Skeletal muscle tissue (tissue), 3 donors: ENCODE measurements at regions not wholly inside any gene's neighbourhood (a gene's known extent, or its start where the extent isn't known, plus 50 kb on each side); places are given as distances from the start of the nearest gene placed in this dataset.
"Not testable (repeated sequence)": the region's sequence is repeated elsewhere in the genome, so short reads cannot be mapped to it uniquely, and the experiment has no call there.

Source experiments
- H3K27ac ChIP-seq: one replicate; pipeline ENCODE4 v1.7.0; 2013; ENCODE audit warnings: mild to moderate bottlenecking, low read depth, low read length, inconsistent platforms
- H3K27me3 ChIP-seq, 3 donors: one replicate each; pipeline ENCODE4 v1.7.0; 2013; ENCODE audit warnings: low read length in 3 of 3; ENCODE audit not compliant: control insufficient read depth in 3 of 3, insufficient read depth in 3 of 3
- H3K36me3 ChIP-seq, 3 donors: one replicate each; pipeline ENCODE4 v1.7.0; 2013; ENCODE audit warnings: low read length in 3 of 3; ENCODE audit not compliant: control insufficient read depth in 3 of 3, insufficient read depth in 3 of 3
- H3K4me1 ChIP-seq, 3 donors: one replicate each; pipeline ENCODE4 v1.7.0; 2013; ENCODE audit warnings: low read length in 3 of 3, mild to moderate bottlenecking in 3 of 3; ENCODE audit not compliant: control insufficient read depth in 3 of 3, insufficient read depth in 3 of 3
- H3K4me3 ChIP-seq, 3 donors: one replicate each; pipeline ENCODE4 v1.7.0; 2013; ENCODE audit warnings: low read length in 3 of 3
- H3K9ac ChIP-seq, 3 donors: one replicate each; pipeline ENCODE4 v1.7.0; 2013; ENCODE audit warnings: low read length in 3 of 3, mild to moderate bottlenecking in 3 of 3, moderate library complexity in 2 of 3, low read depth in 1 of 3
- H3K9me3 ChIP-seq, 3 donors: one replicate each; pipeline ENCODE4 v1.7.0; 2013; ENCODE audit warnings: low read length in 3 of 3; ENCODE audit not compliant: control insufficient read depth in 3 of 3
- donor health status: Osteomylitis.

DNA sequence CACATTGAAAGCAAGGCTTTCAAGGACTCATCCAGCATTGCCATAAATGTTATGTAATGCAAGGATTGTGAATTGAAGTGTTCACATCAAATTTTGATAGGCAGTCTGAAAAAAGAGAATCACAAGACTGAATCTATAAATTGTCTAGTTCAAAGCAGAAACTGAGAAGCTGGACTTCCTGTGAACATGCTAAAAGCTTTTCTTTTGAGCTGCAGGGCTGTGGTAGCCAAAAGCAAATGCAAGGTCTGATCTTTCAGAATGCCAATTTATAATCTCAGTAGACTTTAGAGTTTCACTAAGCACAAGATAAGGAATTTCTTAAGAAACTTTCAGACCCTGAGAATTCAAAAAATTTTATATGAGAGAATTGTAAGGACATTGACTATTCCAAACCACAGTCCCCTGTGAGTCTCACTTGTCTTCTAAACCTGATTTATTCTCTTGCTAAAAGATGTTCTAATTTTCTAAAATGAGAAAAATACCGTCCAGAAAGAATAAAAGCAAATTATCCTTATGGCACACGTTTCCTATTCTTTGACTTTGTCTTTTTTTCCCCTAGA, 1700.3 kb downstream of the OTOL1 start:
- Histone ChIP-seq H3K9ac (no peak overlapping the region), H3K4me3 (no peak overlapping the region), H3K27me3 (no peaks in the 10 kb centered on the region), H3K27ac (no peak overlapping the region), H3K9me3 (no peaks in the 10 kb centered on the region), H3K36me3 (no peaks in the 10 kb centered on the region), H3K4me1 (no peaks in the 10 kb centered on the region)

DNA sequence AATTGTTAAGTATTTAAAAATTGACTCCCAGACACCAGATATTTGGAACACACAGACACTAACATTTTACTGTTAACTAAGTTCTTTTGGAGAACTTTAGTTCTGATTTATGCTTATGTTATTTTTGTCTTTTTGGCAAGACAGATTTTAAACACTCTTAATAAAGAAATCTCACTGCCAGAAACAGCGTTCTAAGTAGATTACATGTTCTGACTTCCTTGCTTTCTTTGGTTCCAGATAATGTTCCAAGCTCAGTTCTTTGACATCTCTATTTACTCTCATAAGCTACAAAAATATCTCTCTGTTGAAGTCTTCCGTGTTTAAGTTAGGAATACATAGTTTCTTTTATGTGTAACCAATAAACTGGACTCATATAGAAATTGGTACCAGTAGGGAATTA, 1699.6 kb downstream of the OTOL1 start:
- Histone ChIP-seq H3K27ac (no peak overlapping the region), H3K36me3 (no peaks in the 10 kb centered on the region), H3K4me1 (no peaks in the 10 kb centered on the region), H3K9me3 (no peaks in the 10 kb centered on the region), H3K4me3 (no peak overlapping the region), H3K27me3 (no peaks in the 10 kb centered on the region), H3K9ac (no peak overlapping the region)

DNA sequence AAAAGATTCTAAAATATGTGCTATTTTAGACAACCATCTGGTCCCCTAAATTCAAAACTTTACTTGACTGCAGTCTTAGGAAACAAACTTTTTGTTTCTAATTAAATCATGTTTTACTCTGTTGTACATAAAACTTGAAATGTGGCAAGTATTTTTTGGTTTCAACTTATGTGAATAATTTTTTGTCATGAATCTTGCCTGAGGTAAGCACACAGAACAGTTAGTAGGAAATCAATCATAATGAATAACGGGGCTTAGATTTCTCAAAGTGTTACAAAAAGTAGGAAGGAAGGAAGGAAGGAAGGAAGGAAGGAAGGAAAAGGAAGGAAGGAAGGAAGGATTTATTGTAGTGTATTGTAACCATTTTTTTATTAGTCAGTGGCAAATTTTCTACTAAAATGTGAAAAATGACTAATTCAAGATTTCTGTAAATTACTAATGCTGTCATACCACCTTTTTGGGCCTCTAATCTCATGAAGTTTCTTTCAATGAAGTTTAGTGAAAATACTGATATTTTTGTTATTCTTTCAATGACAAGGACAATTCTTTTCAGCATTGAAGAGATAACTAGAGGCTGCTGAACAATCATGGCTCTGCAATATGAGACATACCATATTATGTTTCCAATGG, 1689.2 kb downstream of the OTOL1 start:
- H3K4me1 ChIP-seq = no peaks in the 10 kb centered on the region
- no peaks in the 10 kb centered on the region for H3K9me3 ChIP-seq
- no peaks in the 10 kb centered on the region for H3K27me3 ChIP-seq
- H3K4me3 ChIP-seq = no peak overlapping the region
- no peak overlapping the region for H3K27ac ChIP-seq
- H3K9ac ChIP-seq = no peak overlapping the region
- no peaks in the 10 kb centered on the region for H3K36me3 ChIP-seq

DNA sequence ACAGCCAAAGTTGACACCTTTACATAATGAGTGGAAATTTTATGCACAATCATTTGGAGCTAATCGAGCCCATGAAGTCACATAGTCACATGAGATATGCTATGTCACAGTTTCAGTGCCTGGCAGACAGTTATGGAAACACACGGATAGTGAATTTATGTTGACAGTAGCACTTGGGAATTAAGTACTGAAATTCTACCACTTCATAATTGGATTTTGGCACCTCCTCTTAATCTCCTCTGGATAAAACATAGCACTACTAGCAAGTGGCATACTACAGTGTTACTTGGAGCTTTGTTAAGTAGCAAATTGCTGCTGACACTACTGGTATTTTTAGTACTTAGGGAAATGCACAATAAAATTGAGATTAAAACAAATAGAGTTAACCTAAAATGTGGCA, 1679.4 kb downstream of the OTOL1 start:
- H3K9ac ChIP-seq = no peak overlapping the region
- no peak overlapping the region for H3K27ac ChIP-seq
- H3K4me3 ChIP-seq = no peak overlapping the region
- H3K9me3 ChIP-seq = peaks cover 0 to 3% (median 0%) of the 10 kb centered on the region in 3 donors
- no peaks in the 10 kb centered on the region for H3K4me1 ChIP-seq
- no peaks in the 10 kb centered on the region for H3K36me3 ChIP-seq
- H3K27me3 ChIP-seq = no peaks in the 10 kb centered on the region

DNA sequence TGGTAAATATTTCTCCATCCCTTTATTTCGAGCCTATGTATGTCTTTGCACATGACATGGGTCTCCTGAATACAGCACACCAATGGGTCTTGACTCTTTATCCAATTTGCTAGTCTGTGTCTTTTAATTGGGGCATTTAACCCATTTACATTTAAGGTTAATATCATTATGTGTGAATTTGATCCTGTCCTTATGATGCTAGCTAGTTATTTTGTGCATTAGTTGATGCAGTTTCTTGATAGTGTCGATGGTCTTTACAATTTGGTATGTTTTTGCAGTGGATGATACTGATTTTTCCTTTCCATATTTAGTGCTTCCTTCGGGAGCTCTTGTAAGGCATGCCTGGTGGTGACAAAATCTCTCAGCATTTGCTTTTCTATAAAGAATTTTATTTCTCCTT, 1675.9 kb downstream of the OTOL1 start:
- not testable (repeated sequence) for H3K4me3 ChIP-seq, H3K36me3 ChIP-seq, H3K4me1 ChIP-seq, H3K27me3 ChIP-seq, H3K9ac ChIP-seq, H3K27ac ChIP-seq, H3K9me3 ChIP-seq

DNA sequence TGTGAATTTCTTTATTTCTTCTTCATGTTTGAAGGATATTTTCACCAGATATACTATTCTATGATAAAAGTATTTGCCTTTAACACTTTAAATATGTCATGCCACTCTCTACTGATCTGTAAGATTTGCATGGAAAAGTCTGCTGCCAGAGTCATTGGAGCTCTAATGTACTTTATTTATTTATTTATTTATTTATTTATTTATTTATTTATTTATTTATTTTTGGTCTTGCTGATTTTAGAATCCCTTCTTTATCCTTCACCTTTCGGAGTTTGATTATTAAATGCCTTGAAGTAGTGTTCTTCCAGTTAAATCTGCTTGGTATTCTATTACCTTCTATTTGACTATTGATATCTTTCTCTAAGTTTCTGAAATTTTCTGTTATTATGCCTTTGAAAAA, 1669.6 kb downstream of the OTOL1 start:
- Histone ChIP-seq H3K4me3 (no peak overlapping the region), H3K9me3 (peaks cover 0 to 4% (median 0%) of the 10 kb centered on the region in 3 donors), H3K9ac (no peak overlapping the region), H3K27ac (no peak overlapping the region), H3K4me1 (no peaks in the 10 kb centered on the region), H3K36me3 (no peaks in the 10 kb centered on the region), H3K27me3 (no peaks in the 10 kb centered on the region)

DNA sequence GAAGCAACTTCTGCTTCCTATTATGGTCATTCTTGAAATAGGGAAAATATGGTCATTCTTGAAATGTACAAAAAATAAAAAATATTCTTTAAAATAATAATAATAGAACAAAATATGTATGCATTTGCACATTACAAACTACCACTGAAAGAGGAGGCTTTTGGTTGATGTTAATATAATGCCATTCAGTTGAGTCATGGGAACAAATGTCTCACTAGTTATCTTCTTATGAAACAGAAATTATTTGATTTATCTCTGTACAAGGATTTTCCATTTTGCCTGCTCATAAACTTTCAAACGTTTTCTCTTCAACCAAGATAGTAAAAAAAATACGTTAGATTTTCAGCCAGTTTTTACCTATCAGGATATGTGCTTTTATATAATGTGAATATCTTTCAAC, 1662.7 kb downstream of the OTOL1 start:
- H3K27ac ChIP-seq = no peak overlapping the region
- H3K36me3 ChIP-seq = no peaks in the 10 kb centered on the region
- no peak overlapping the region for H3K9ac ChIP-seq

DNA sequence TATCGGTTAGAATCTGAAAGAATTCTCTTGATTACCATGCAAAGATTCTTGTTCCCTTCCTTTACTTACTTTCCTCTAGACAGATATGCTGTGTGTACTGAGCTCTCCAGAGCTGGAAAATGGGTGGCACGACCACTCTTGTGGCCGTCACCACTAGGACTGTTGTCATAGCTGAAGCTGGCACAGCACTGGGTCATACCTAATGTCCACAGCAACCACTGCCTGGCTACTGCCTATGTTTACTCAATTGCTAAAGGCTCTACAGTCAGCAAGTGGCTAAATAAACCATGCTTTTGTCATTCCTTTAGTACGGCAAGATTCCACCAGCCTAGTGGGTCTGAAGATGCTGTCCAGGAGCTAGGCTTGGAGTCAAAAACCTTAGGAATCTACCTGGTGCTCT, 1643.0 kb downstream of the OTOL1 start:
- no peaks in the 10 kb centered on the region for H3K36me3 ChIP-seq
- H3K27me3 ChIP-seq = no peaks in the 10 kb centered on the region
- H3K4me3 ChIP-seq = no peak overlapping the region
- H3K9ac ChIP-seq = no peak overlapping the region
- H3K4me1 ChIP-seq = no peaks in the 10 kb centered on the region
- no peaks in the 10 kb centered on the region for H3K9me3 ChIP-seq
- H3K27ac ChIP-seq = no peak overlapping the region

More for the DNA sequence above, 1662.7 kb downstream of the OTOL1 start:
- no peaks in the 10 kb centered on the region for H3K27me3 ChIP-seq
- no peaks in the 10 kb centered on the region for H3K4me1 ChIP-seq
- H3K4me3 ChIP-seq = no peak overlapping the region
- no peaks in the 10 kb centered on the region for H3K9me3 ChIP-seq

DNA sequence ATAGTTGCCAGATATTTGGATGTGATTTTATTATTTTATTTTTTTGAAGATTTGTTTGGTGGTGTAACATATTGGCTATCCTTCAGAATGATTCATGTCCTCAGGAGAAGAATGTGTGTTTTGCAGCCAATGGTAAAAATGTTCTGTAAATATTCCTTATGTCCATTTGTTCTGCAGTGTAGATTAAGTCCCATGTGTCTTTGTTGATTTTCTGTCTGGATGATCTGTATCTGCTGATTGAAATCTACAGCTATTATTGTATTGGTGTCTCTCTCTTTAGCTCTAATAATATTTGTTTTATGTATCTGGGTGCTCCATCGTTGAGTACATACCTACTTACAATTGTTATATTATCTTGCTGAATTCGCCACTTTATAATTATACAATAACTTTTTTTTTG, 1641.7 kb downstream of the OTOL1 start:
- no peaks in the 10 kb centered on the region for H3K9me3 ChIP-seq
- no peak overlapping the region for H3K4me3 ChIP-seq
- no peaks in the 10 kb centered on the region for H3K36me3 ChIP-seq
- no peaks in the 10 kb centered on the region for H3K27me3 ChIP-seq
- no peak overlapping the region for H3K27ac ChIP-seq
- no peaks in the 10 kb centered on the region for H3K4me1 ChIP-seq
- no peak overlapping the region for H3K9ac ChIP-seq

DNA sequence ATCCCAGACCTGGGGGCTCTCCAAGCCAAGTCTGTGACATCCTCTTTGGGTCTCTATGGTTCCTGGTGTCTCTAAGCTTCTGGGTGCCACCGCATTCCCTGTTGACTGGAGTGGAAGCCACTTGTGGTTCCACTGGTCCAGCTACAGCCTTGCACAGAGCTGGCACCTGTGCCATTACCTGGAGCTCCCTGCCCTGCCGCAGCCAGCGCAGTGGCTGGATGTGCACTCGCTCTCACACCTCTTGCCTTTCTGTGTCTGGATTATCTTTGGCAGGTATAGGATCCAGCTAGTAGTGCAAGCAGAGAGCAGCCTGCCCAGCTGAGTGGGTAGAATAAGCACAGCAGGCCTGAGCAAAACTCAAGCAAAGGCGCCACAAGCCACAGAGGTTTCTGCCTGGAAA, 1635.5 kb downstream of the OTOL1 start:
- Histone ChIP-seq H3K4me3 (no peak overlapping the region), H3K9me3 (no peaks in the 10 kb centered on the region), H3K4me1 (no peaks in the 10 kb centered on the region), H3K27ac (no peak overlapping the region), H3K9ac (no peak overlapping the region), H3K27me3 (no peaks in the 10 kb centered on the region), H3K36me3 (no peaks in the 10 kb centered on the region)
